ENCODE measurements at regions not wholly inside any gene's neighbourhood (a gene's known extent, or its start where the extent isn't known, plus 50 kb on each side); places are given as distances from the start of the nearest gene placed in this dataset.

DNA sequence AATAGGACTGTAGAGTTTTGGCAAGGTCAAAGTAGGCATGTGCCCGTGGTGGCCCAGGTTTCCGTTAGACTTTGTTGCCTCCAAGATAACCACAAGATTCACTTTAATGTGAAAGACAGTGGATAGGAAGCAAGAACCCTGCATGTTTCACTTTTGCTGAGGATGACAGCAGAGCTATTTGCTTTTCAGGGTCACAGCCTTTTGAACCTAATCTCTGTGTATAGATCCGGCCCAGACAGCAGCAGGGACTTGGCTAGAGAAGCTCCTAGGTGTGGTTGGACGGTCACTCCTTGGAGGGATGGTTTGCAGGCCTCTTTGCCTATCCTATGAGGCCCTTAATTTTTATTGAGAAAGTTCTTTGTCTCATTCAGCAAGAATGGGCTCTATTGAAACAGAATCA is 538.8 kb downstream of the HACE1 start:
- Mint-ChIP-seq H3K4me1 (peaks cover 8% of the 10 kb centered on the region), H3K27ac (no peak overlapping the region), H3K27me3 (ENCODE audit: low read depth) (peaks cover 4% of the 10 kb centered on the region), H3K4me3 (no peak overlapping the region), H3K9me3 (no peaks in the 10 kb centered on the region), H3K36me3 (no peaks in the 10 kb centered on the region)
- DNase-seq (ENCODE audit: low spot score in 2 of 2, unreplicated experiment in 2 of 2) = no peak
- no peak for TF ChIP-seq CTCF (IDR thresholded peaks at IDR 0.05; ENCODE audit: unreplicated experiment)

GRCh38 chr6:104312851-104313250 is 546.9 kb downstream of the HACE1 start:
- Mint-ChIP-seq H3K4me1 (peaks cover 2% of the 10 kb centered on the region), H3K4me3 (no peak overlapping the region), H3K27ac (no peak overlapping the region), H3K9me3 (no peaks in the 10 kb centered on the region), H3K27me3 (ENCODE audit: low read depth) (no peaks in the 10 kb centered on the region), H3K36me3 (no peaks in the 10 kb centered on the region)
- no peak for DNase-seq (ENCODE audit: low spot score in 2 of 2, unreplicated experiment in 2 of 2)
- no peak for TF ChIP-seq CTCF (IDR thresholded peaks at IDR 0.05; ENCODE audit: unreplicated experiment)

GRCh38 chr6:104306211-104306610 is 553.5 kb downstream of the HACE1 start:
- no peaks in the 10 kb centered on the region for H3K36me3 Mint-ChIP-seq
- H3K9me3 Mint-ChIP-seq = no peaks in the 10 kb centered on the region
- no peak for DNase-seq (ENCODE audit: low spot score in 2 of 2, unreplicated experiment in 2 of 2)
- H3K27ac Mint-ChIP-seq = no peak overlapping the region
- H3K4me3 Mint-ChIP-seq = no peak overlapping the region
- no peaks in the 10 kb centered on the region for H3K27me3 Mint-ChIP-seq (ENCODE audit: low read depth)
- no peaks in the 10 kb centered on the region for H3K4me1 Mint-ChIP-seq
- no peak for TF ChIP-seq CTCF (IDR thresholded peaks at IDR 0.05; ENCODE audit: unreplicated experiment)

GRCh38 chr6:104305206-104305605 is 554.5 kb downstream of the HACE1 start:
- TF ChIP-seq CTCF (IDR thresholded peaks at IDR 0.05; ENCODE audit: unreplicated experiment) = no peak
- no peak for DNase-seq (ENCODE audit: low spot score in 2 of 2, unreplicated experiment in 2 of 2)
- H3K4me1 Mint-ChIP-seq = no peaks in the 10 kb centered on the region
- H3K4me3 Mint-ChIP-seq = no peak overlapping the region
- no peak overlapping the region for H3K27ac Mint-ChIP-seq
- no peaks in the 10 kb centered on the region for H3K36me3 Mint-ChIP-seq
- H3K27me3 Mint-ChIP-seq (ENCODE audit: low read depth) = no peaks in the 10 kb centered on the region
- no peaks in the 10 kb centered on the region for H3K9me3 Mint-ChIP-seq

DNA sequence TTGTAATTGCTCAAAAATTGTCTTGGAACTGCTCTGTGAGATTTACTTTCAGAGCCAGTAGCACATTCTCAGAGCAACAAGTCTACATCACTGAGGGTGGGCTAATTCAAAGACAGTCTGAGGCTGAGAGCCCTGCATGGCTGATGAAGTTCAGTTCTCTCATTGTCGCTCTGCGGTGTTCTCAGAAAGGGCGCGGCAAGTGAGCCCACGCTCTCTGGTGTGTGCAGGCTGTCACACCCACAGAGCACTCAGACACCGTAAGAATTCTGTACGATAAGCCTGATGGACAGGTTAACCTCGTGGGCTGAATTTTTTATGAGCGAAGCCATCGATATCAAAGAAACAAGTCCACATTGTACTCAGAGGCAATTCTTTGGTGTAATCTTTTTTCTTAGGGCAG is 557.8 kb downstream of the HACE1 start:
- H3K4me1 Mint-ChIP-seq = no peaks in the 10 kb centered on the region
- no peaks in the 10 kb centered on the region for H3K9me3 Mint-ChIP-seq
- no peak for TF ChIP-seq CTCF (IDR thresholded peaks at IDR 0.05; ENCODE audit: unreplicated experiment)
- no peak overlapping the region for H3K27ac Mint-ChIP-seq
- no peaks in the 10 kb centered on the region for H3K27me3 Mint-ChIP-seq (ENCODE audit: low read depth)
- H3K36me3 Mint-ChIP-seq = no peaks in the 10 kb centered on the region
- H3K4me3 Mint-ChIP-seq = no peak overlapping the region
- DNase-seq (ENCODE audit: low spot score in 2 of 2, unreplicated experiment in 2 of 2) = no peak

DNA sequence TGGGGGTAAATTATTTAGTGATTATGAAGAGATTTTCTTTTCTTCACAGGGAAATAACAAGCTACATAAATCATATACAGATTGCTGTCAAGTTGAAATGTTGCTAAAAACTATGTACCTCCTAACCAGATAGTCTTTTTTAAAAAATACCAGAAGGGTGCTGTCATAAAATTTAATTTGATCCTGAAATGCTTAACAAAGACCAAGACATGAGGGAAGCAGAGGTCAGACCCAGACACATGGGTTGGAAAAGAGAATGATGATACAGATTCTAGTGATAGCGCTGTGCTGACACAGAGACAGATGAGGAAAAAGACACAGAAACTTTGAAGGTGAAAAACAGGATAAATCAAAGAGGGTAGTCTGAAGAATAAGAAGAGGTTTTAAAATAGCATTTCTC is 573.1 kb downstream of the HACE1 start:
- TF ChIP-seq CTCF (IDR thresholded peaks at IDR 0.05; ENCODE audit: unreplicated experiment) = no peak
- no peaks in the 10 kb centered on the region for H3K36me3 Mint-ChIP-seq
- H3K9me3 Mint-ChIP-seq = no peaks in the 10 kb centered on the region
- H3K4me1 Mint-ChIP-seq = peaks cover 15% of the 10 kb centered on the region
- DNase-seq (ENCODE audit: low spot score in 2 of 2, unreplicated experiment in 2 of 2) = no peak
- peak overlapping the region; percentile 63 for H3K27ac Mint-ChIP-seq
- H3K4me3 Mint-ChIP-seq = no peak overlapping the region
- H3K27me3 Mint-ChIP-seq (ENCODE audit: low read depth) = no peaks in the 10 kb centered on the region
